Hematopoietic multipotent progenitor cell treated with erythropoietin and hydrocortisone succinate and interleukin-3 and kit ligand, for 15 days (in vitro differentiated cells): ENCODE measurements at regions not wholly inside any gene's neighbourhood (a gene's known extent, or its start where the extent isn't known, plus 50 kb on each side); places are given as distances from the start of the nearest gene placed in this dataset.

Source experiments
- DNase-seq: peaks from one replicate; pipeline ENCODE4 v3.0.0-alpha.2; 2015; ENCODE audit warnings: low spot score

- no peak for DNase-seq
Measured at GRCh38 chr16:86120201-86121192, 221.5 kb downstream of the IRF8 start.

GRCh38 chr16:86121374-86122010 lies 222.5 kb downstream of the IRF8 start:
- DNase-seq, result no peak

GRCh38 chr16:86122681-86123342 lies 223.8 kb downstream of the IRF8 start:
- DNase-seq, result no peak

- DNase-seq, result no peak
Measured at GRCh38 chr16:86124321-86124720, 225.4 kb downstream of the IRF8 start.

- no peak for DNase-seq
Measured at GRCh38 chr16:86126891-86127290, 227.9 kb downstream of the IRF8 start.

- DNase-seq, result no peak
Measured at GRCh38 chr16:86127366-86127765, 228.4 kb downstream of the IRF8 start.

GRCh38 chr16:86128246-86128645 lies 229.3 kb downstream of the IRF8 start:
- no peak for DNase-seq

GRCh38 chr16:86129541-86129940 lies 230.6 kb downstream of the IRF8 start:
- no peak for DNase-seq

GRCh38 chr16:86133377-86133776 lies 234.4 kb downstream of the IRF8 start:
- DNase-seq, result no peak

- no peak for DNase-seq
Measured at GRCh38 chr16:86133847-86134375, 234.9 kb downstream of the IRF8 start.

- no peak for DNase-seq
Measured at GRCh38 chr16:86134802-86135461, 236.0 kb downstream of the IRF8 start.

- DNase-seq, result no peak
Measured at GRCh38 chr16:86137359-86137758, 238.4 kb downstream of the IRF8 start.

- DNase-seq, result no peak
Measured at GRCh38 chr16:86138121-86139085, 239.4 kb downstream of the IRF8 start.

- no peak for DNase-seq
Measured at GRCh38 chr16:86142801-86143236, 243.9 kb downstream of the IRF8 start.

GRCh38 chr16:86143666-86144065 lies 244.7 kb downstream of the IRF8 start:
- no peak for DNase-seq

GRCh38 chr16:86145669-86146068 lies 246.7 kb downstream of the IRF8 start:
- no peak for DNase-seq

- DNase-seq, result no peak
Measured at GRCh38 chr16:86150641-86151238, 251.8 kb downstream of the IRF8 start.

- DNase-seq, result no peak
Measured at GRCh38 chr16:86151239-86151851, 252.4 kb downstream of the IRF8 start.

- DNase-seq, result no peak
Measured at GRCh38 chr16:86156155-86156554, 257.2 kb downstream of the IRF8 start.
